ENCODE measurements at regions not wholly inside any gene's neighbourhood (a gene's known extent, or its start where the extent isn't known, plus 50 kb on each side); places are given as distances from the start of the nearest gene placed in this dataset.

DNA sequence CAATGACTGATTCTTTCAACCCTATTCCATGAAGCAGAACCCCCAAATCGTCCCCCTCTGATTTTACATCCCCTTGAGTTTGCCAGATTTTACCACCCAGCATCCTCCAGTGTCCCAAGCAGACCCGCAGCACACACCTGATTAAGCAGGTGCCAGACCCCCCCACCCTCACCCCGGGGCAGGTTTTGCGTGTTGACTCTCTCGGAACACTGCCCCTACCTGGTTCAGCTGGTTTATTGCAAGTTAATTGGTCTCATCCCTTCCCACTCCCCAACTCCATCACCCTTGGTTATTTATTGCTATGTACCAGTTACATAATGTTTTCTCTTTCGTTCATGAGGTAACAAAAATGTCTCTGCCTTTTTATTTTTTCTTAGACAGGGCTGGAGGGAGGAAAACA lies 258.4 kb downstream of the BCOR start:
- intact Hi-C loops (cut with DNase I; ENCODE audit: low total_unique reads) = no loop called here
- no peaks in the 10 kb centered on the region for H3K36me3 ChIP-seq
- H3K27me3 ChIP-seq = no peaks in the 10 kb centered on the region
- DNase-seq = no peak
- H3K9me3 ChIP-seq = no peaks in the 10 kb centered on the region
- TF ChIP-seq POLR2A (IDR thresholded peaks at IDR 0.05) (no peak), EP300 (IDR thresholded peaks at IDR 0.05; ENCODE audit: low read depth) (no peak), POLR2AphosphoS5 (IDR thresholded peaks at IDR 0.05) (no peak)
- TF ChIP-seq, protein P1, sequence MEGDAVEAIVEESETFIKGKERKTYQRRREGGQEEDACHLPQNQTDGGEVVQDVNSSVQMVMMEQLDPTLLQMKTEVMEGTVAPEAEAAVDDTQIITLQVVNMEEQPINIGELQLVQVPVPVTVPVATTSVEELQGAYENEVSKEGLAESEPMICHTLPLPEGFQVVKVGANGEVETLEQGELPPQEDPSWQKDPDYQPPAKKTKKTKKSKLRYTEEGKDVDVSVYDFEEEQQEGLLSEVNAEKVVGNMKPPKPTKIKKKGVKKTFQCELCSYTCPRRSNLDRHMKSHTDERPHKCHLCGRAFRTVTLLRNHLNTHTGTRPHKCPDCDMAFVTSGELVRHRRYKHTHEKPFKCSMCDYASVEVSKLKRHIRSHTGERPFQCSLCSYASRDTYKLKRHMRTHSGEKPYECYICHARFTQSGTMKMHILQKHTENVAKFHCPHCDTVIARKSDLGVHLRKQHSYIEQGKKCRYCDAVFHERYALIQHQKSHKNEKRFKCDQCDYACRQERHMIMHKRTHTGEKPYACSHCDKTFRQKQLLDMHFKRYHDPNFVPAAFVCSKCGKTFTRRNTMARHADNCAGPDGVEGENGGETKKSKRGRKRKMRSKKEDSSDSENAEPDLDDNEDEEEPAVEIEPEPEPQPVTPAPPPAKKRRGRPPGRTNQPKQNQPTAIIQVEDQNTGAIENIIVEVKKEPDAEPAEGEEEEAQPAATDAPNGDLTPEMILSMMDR (IDR thresholded peaks at IDR 0.05) = no peak
- no peak overlapping the region for H3K4me3 ChIP-seq
- 56 to 67% methylated on average over 1 to 6 of the region's 6 CpGs for WGBS, 2 donors (ENCODE audit: low coverage in 1 of 2)
- in situ Hi-C loops (cut with MboI; ENCODE audit: low pct_ligation_motif_present in 1 of 4, low pct_unique_long_range_greater_than_20kb in 1 of 4, low sequenced_read_pairs in 3 of 4) = no loop called here
- no peaks in the 10 kb centered on the region for H3K4me1 ChIP-seq
- H3K27ac ChIP-seq = no peak overlapping the region

DNA sequence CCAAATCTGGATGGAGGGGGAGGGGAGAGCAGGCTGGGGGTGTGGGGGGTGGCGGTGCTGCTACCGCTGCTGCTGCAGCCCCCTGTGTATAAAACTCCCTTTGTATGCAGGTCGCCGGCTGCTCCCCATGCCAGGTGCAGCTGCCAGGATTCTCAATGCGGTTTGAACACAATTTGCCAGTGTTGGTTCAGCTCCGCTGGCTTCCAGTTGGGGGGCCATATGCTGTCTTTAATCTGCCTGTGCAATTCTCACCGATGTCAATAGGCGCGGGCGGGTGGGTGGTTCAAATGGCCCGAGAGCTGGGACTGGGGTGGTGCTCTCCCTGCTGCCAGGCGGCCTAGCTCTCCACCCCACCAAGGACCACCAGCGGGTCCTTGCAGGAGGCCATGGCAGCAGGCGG lies 257.6 kb downstream of the BCOR start:
- in situ Hi-C loops (cut with MboI; ENCODE audit: low pct_ligation_motif_present in 1 of 4, low pct_unique_long_range_greater_than_20kb in 1 of 4, low sequenced_read_pairs in 3 of 4) (no loop called here), intact Hi-C loops (cut with DNase I; ENCODE audit: low total_unique reads) (no loop called here)
- WGBS, 2 donors (ENCODE audit: low coverage in 1 of 2) = 98% methylated on average over 13 of the region's 14 CpGs; no CpG with 5 or more reads in 1 of the 2 donors
- Histone ChIP-seq H3K4me1 (no peaks in the 10 kb centered on the region), H3K4me3 (no peak overlapping the region), H3K9me3 (no peaks in the 10 kb centered on the region), H3K27ac (no peak overlapping the region), H3K36me3 (no peaks in the 10 kb centered on the region), H3K27me3 (no peaks in the 10 kb centered on the region)
- no peak for DNase-seq
- no peak for TF ChIP-seq POLR2AphosphoS5 (IDR thresholded peaks at IDR 0.05)
- no peak for TF ChIP-seq POLR2A (IDR thresholded peaks at IDR 0.05)
- TF ChIP-seq EP300 (IDR thresholded peaks at IDR 0.05; ENCODE audit: low read depth) = no peak
- TF ChIP-seq, protein P1 (IDR thresholded peaks at IDR 0.05) = no peak

DNA sequence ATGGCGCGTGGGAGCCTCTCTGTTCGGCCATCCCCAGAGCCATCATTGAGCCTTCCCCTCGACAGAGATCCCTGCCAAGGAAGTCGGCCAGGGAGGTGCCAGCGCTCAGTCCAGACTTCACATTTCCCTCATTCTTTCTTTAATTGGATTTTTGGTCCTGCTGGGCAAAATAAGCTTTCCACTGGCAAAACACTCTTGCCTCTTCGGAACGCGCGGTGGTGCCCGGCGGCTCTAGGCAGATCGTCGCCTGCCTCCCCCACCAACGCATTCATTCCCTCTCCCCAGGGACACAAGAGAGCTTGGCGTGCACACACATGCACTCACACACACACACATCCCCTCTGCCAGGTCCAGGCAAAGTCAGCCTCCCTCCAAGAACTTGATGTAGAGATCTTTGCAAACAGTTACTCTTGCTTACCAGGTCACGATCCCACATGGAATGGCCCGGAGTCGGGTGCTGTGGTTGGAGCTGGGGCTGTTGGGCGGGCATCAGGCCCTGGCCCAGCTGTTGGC lies 257.1 kb downstream of the BCOR start:
- in situ Hi-C loops (cut with MboI; ENCODE audit: low pct_ligation_motif_present in 1 of 4, low pct_unique_long_range_greater_than_20kb in 1 of 4, low sequenced_read_pairs in 3 of 4) = no loop called here
- 91% methylated on average over 20 of the region's 20 CpGs; no CpG with 5 or more reads in 1 of the 2 donors for WGBS, 2 donors (ENCODE audit: low coverage in 1 of 2)
- no peak overlapping the region for H3K4me3 ChIP-seq

DNA sequence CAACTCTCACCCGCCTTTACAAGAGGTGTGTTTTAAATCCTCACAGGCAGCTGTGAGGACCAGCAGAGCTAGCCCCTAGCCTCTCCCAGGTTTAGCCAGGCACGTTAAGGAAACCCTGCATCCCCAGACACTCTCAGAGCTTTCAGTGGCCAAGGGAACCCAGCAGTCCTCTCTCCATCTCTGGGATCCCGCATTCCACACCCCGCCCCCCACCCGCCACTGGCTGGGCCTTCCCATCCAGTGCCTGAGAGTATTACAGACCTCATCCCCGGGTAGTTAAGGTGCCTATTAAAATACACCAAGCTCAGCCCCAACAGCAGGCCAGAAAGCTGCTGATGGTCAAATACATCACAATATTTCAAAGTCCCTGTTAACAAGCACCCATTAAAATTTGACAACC lies 256.2 kb downstream of the BCOR start:
- H3K27me3 ChIP-seq = no peaks in the 10 kb centered on the region
- TF ChIP-seq POLR2AphosphoS5 (IDR thresholded peaks at IDR 0.05) (no peak), EP300 (IDR thresholded peaks at IDR 0.05; ENCODE audit: low read depth) (no peak), POLR2A (IDR thresholded peaks at IDR 0.05) (no peak)
- TF ChIP-seq, protein P1 (IDR thresholded peaks at IDR 0.05) = no peak
- in situ Hi-C loops (cut with MboI; ENCODE audit: low pct_ligation_motif_present in 1 of 4, low pct_unique_long_range_greater_than_20kb in 1 of 4, low sequenced_read_pairs in 3 of 4) = no loop called here
- no peaks in the 10 kb centered on the region for H3K36me3 ChIP-seq
- intact Hi-C loops (cut with DNase I; ENCODE audit: low total_unique reads) = no loop called here
- no peak overlapping the region for H3K4me3 ChIP-seq
- H3K27ac ChIP-seq = no peak overlapping the region
- no peaks in the 10 kb centered on the region for H3K4me1 ChIP-seq
- no peak for DNase-seq
- WGBS, 2 donors (ENCODE audit: low coverage in 1 of 2) = 77% methylated on average over 5 of the region's 6 CpGs; no CpG with 5 or more reads in 1 of the 2 donors
- H3K9me3 ChIP-seq = no peaks in the 10 kb centered on the region

More for the DNA sequence above, 257.1 kb downstream of the BCOR start:
- TF ChIP-seq POLR2AphosphoS5 (IDR thresholded peaks at IDR 0.05) = no peak
- TF ChIP-seq, protein P1 (IDR thresholded peaks at IDR 0.05) = no peak
- no peak for TF ChIP-seq POLR2A (IDR thresholded peaks at IDR 0.05)
- TF ChIP-seq EP300 (IDR thresholded peaks at IDR 0.05; ENCODE audit: low read depth) = no peak
- no peak for DNase-seq
- no peaks in the 10 kb centered on the region for H3K27me3 ChIP-seq
- intact Hi-C loops (cut with DNase I; ENCODE audit: low total_unique reads) = no loop called here
- H3K9me3 ChIP-seq = no peaks in the 10 kb centered on the region
- H3K4me1 ChIP-seq = no peaks in the 10 kb centered on the region
- no peak overlapping the region for H3K27ac ChIP-seq
- no peaks in the 10 kb centered on the region for H3K36me3 ChIP-seq

Measured in transverse colon (tissue), 4 donors.